ENCODE measurements at regions not wholly inside any gene's neighbourhood (a gene's known extent, or its start where the extent isn't known, plus 50 kb on each side); places are given as distances from the start of the nearest gene placed in this dataset.

DNA sequence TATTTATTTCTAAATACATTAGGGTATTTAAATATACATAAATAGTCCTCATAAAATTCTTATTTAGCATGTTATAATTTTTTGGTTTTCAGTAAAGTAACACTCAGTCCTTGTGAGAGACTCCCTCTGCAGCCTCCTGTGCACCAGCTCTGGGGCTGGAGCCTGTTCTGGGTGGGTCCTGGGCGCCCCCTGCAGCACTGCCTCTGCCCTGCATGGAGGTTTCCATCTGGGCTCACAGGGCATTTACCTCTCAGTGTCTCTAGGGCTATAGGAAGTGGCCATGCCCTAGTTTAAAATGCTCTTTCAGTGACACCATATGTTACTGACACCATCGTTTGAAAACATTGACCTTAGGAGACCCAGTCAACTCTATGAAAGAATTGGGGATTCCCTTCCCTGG, 1155.2 kb downstream of the TMEM121 start:
- DNase-seq (ENCODE audit: low spot score), result no peak
- Histone ChIP-seq H3K4me1 (ENCODE audit: control insufficient read depth in 4 of 4, insufficient read depth in 4 of 4, low read length in 3 of 4) (no peaks in the 10 kb centered on the region), H3K27me3 (ENCODE audit: control insufficient read depth in 4 of 4, insufficient read depth in 4 of 4, low read length in 3 of 4) (peaks cover 0 to 13% (median 0%) of the 10 kb centered on the region in 4 donors), H3K36me3 (ENCODE audit: control insufficient read depth in 4 of 4, insufficient read depth in 3 of 4, low read depth in 1 of 4, low read length in 3 of 4) (no peaks in the 10 kb centered on the region), H3K9me3 (ENCODE audit: control insufficient read depth in 4 of 4, low read length in 3 of 4) (peaks cover 0 to 3% (median 0%) of the 10 kb centered on the region in 4 donors), H3K9ac (ENCODE audit: low read depth in 1 of 2, low read length in 2 of 2) (no peak overlapping the region), H3K27ac (ENCODE audit: low read depth in 1 of 2, low read length in 2 of 2) (no peak overlapping the region), H3K4me3 (ENCODE audit: low read depth in 1 of 3, low read length in 3 of 3) (no peak overlapping the region)
- TF ChIP-seq NR2F2 (IDR thresholded peaks at IDR 0.05), result no peak
- TF ChIP-seq GABPA (IDR thresholded peaks at IDR 0.05 in 1 of 2, conservative IDR thresholded peaks at IDR 0.05 in 1 of 2), result no peak
- 27% methylated on average over 2 of the region's 2 CpGs for WGBS

DNA sequence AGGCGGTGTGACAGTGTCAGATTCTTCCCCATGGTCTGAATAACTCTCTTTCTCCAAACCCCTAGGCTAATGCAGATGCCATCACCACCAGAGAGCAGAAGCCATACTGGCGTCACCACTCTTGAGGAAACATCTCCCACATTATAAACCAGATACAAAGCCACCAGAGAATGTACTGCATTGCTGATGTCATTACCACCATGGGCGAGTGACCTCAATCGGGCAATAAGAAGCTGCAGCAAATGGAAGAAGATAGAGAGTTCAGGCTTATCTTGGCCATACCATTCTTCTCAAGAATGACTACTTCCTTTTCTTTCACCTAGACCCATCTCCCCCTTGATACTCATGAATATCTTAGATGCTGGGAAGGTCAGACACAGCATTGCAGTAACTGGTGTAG, 1157.2 kb downstream of the TMEM121 start:
- Histone ChIP-seq H3K27me3 (ENCODE audit: control insufficient read depth in 4 of 4, insufficient read depth in 4 of 4, low read length in 3 of 4) (peaks cover 0 to 11% (median 0%) of the 10 kb centered on the region in 4 donors), H3K9ac (ENCODE audit: low read depth in 1 of 2, low read length in 2 of 2) (no peak overlapping the region), H3K4me3 (ENCODE audit: low read depth in 1 of 3, low read length in 3 of 3) (no peak overlapping the region), H3K9me3 (ENCODE audit: control insufficient read depth in 4 of 4, low read length in 3 of 4) (peaks cover 0 to 3% (median 0%) of the 10 kb centered on the region in 4 donors), H3K36me3 (ENCODE audit: control insufficient read depth in 4 of 4, insufficient read depth in 3 of 4, low read depth in 1 of 4, low read length in 3 of 4) (no peaks in the 10 kb centered on the region), H3K27ac (ENCODE audit: low read depth in 1 of 2, low read length in 2 of 2) (no peak overlapping the region), H3K4me1 (ENCODE audit: control insufficient read depth in 4 of 4, insufficient read depth in 4 of 4, low read length in 3 of 4) (no peaks in the 10 kb centered on the region)
- no peak for TF ChIP-seq NR2F2 (IDR thresholded peaks at IDR 0.05)
- TF ChIP-seq EGR1 (IDR thresholded peaks at IDR 0.05; ENCODE audit: low read depth in 2 of 2), result no peak
- TF ChIP-seq RXRA (IDR thresholded peaks at IDR 0.05), result no peak
- TF ChIP-seq TAF1 (conservative IDR thresholded peaks at IDR 0.05), result no peak
- no peak for DNase-seq (ENCODE audit: low spot score)
- WGBS, result 61% methylated on average over 4 of the region's 4 CpGs

DNA sequence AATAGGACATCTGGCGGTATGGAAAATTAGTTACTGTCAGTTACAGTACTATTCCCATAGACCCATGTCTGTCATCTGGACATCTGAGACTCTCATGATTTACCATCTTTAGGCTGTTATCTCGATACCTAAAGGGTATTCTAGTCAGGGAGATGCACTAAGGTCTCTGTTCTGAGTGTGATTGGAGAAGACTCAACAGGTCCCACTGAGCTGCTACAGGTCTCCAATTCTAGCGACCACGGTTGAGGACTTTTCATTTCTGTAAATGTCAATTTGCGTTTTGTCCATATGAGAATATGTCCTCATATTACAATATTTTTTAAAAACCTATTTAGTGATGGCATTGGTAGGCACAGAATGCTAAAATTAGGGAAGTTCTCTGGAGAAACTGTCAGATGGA, 1160.2 kb downstream of the TMEM121 start:
- H3K4me1 ChIP-seq (ENCODE audit: control insufficient read depth in 4 of 4, insufficient read depth in 4 of 4, low read length in 3 of 4), result no peaks in the 10 kb centered on the region
- peaks cover 0 to 8% (median 0%) of the 10 kb centered on the region in 4 donors for H3K27me3 ChIP-seq (ENCODE audit: control insufficient read depth in 4 of 4, insufficient read depth in 4 of 4, low read length in 3 of 4)
- no peak overlapping the region for H3K9ac ChIP-seq (ENCODE audit: low read depth in 1 of 2, low read length in 2 of 2)
- H3K9me3 ChIP-seq (ENCODE audit: control insufficient read depth in 4 of 4, low read length in 3 of 4), result peaks cover 0 to 3% (median 0%) of the 10 kb centered on the region in 4 donors
- TF ChIP-seq HNF4G (IDR thresholded peaks at IDR 0.05) (no peak), JUND (IDR thresholded peaks at IDR 0.05) (no peak), FOXA2 (IDR thresholded peaks at IDR 0.05) (no peak), GABPA (IDR thresholded peaks at IDR 0.05 in 1 of 2, conservative IDR thresholded peaks at IDR 0.05 in 1 of 2) (no peak)
- TF ChIP-seq, protein P1, sequence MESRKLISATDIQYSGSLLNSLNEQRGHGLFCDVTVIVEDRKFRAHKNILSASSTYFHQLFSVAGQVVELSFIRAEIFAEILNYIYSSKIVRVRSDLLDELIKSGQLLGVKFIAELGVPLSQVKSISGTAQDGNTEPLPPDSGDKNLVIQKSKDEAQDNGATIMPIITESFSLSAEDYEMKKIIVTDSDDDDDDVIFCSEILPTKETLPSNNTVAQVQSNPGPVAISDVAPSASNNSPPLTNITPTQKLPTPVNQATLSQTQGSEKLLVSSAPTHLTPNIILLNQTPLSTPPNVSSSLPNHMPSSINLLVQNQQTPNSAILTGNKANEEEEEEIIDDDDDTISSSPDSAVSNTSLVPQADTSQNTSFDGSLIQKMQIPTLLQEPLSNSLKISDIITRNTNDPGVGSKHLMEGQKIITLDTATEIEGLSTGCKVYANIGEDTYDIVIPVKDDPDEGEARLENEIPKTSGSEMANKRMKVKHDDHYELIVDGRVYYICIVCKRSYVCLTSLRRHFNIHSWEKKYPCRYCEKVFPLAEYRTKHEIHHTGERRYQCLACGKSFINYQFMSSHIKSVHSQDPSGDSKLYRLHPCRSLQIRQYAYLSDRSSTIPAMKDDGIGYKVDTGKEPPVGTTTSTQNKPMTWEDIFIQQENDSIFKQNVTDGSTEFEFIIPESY (IDR thresholded peaks at IDR 0.05), result no peak
- TF ChIP-seq, protein P2, sequence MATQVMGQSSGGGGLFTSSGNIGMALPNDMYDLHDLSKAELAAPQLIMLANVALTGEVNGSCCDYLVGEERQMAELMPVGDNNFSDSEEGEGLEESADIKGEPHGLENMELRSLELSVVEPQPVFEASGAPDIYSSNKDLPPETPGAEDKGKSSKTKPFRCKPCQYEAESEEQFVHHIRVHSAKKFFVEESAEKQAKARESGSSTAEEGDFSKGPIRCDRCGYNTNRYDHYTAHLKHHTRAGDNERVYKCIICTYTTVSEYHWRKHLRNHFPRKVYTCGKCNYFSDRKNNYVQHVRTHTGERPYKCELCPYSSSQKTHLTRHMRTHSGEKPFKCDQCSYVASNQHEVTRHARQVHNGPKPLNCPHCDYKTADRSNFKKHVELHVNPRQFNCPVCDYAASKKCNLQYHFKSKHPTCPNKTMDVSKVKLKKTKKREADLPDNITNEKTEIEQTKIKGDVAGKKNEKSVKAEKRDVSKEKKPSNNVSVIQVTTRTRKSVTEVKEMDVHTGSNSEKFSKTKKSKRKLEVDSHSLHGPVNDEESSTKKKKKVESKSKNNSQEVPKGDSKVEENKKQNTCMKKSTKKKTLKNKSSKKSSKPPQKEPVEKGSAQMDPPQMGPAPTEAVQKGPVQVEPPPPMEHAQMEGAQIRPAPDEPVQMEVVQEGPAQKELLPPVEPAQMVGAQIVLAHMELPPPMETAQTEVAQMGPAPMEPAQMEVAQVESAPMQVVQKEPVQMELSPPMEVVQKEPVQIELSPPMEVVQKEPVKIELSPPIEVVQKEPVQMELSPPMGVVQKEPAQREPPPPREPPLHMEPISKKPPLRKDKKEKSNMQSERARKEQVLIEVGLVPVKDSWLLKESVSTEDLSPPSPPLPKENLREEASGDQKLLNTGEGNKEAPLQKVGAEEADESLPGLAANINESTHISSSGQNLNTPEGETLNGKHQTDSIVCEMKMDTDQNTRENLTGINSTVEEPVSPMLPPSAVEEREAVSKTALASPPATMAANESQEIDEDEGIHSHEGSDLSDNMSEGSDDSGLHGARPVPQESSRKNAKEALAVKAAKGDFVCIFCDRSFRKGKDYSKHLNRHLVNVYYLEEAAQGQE (IDR thresholded peaks at IDR 0.05), result no peak
- H3K4me3 ChIP-seq (ENCODE audit: low read depth in 1 of 3, low read length in 3 of 3), result no peak overlapping the region
- H3K27ac ChIP-seq (ENCODE audit: low read depth in 1 of 2, low read length in 2 of 2), result no peak overlapping the region
- WGBS, result 56% methylated on average over 5 of the region's 5 CpGs
- no peaks in the 10 kb centered on the region for H3K36me3 ChIP-seq (ENCODE audit: control insufficient read depth in 4 of 4, insufficient read depth in 3 of 4, low read depth in 1 of 4, low read length in 3 of 4)
- DNase-seq (ENCODE audit: low spot score), result no peak
